DMS53 (cell line): ENCODE measurements at regions not wholly inside any gene's neighbourhood (a gene's known extent, or its start where the extent isn't known, plus 50 kb on each side); places are given as distances from the start of the nearest gene placed in this dataset.

ENCODE experiments used
- DNase-seq: peaks from one replicate; lab custom pipeline; 2025; lab: John Stamatoyannopoulos, UW

- no peak for DNase-seq
These were observed 52.2 kb upstream of the SLC6A11 start for GRCh38 chr3:10763817-10764258.

GRCh38 chr3:10764259-10765051 is 51.6 kb upstream of the SLC6A11 start:
- DNase-seq, result no peak

GRCh38 chr3:10766049-10766705 is 49.9 kb upstream of the SLC6A11 start:
- DNase-seq, result no peak
